ENCODE measurements at regions not wholly inside any gene's neighbourhood (a gene's known extent, or its start where the extent isn't known, plus 50 kb on each side); places are given as distances from the start of the nearest gene placed in this dataset.

DNA sequence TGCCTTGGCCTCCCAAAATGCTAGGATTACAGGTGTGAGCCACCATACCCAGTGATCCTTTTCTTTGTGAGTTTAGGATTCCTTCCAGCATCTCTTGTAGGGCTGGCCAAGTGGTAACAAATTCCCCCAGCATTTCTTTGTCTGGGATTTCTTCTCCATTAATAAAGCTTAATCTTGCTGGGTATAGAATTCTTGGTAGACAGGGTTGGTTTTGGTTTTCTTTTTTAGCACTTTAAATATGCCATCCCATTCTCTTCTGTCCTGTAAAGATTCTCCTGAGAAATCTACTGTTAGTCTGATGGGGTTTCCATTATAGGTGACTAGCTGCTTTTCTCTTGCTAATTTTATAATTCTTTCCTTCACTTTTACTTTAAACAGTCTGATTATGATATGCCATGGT lies 173.0 kb upstream of the TOM1L1 start:
- Histone ChIP-seq H3K27ac (no peak overlapping the region), H3K27me3 (no peaks in the 10 kb centered on the region), H3K9me3 (peaks cover 0 to 9% of the 10 kb centered on the region in 2 donors), H3K4me1 (no peaks in the 10 kb centered on the region), H3K36me3 (no peaks in the 10 kb centered on the region), H3K4me3 (no peak overlapping the region)
- no peak for TF ChIP-seq POLR2A (IDR thresholded peaks at IDR 0.05)
- TF ChIP-seq, protein P1, sequence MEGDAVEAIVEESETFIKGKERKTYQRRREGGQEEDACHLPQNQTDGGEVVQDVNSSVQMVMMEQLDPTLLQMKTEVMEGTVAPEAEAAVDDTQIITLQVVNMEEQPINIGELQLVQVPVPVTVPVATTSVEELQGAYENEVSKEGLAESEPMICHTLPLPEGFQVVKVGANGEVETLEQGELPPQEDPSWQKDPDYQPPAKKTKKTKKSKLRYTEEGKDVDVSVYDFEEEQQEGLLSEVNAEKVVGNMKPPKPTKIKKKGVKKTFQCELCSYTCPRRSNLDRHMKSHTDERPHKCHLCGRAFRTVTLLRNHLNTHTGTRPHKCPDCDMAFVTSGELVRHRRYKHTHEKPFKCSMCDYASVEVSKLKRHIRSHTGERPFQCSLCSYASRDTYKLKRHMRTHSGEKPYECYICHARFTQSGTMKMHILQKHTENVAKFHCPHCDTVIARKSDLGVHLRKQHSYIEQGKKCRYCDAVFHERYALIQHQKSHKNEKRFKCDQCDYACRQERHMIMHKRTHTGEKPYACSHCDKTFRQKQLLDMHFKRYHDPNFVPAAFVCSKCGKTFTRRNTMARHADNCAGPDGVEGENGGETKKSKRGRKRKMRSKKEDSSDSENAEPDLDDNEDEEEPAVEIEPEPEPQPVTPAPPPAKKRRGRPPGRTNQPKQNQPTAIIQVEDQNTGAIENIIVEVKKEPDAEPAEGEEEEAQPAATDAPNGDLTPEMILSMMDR (IDR thresholded peaks at IDR 0.05), result no peak
- intact Hi-C loops (cut with DNase I; ENCODE audit: low total_unique reads), result no loop called here
- no peak for DNase-seq

DNA sequence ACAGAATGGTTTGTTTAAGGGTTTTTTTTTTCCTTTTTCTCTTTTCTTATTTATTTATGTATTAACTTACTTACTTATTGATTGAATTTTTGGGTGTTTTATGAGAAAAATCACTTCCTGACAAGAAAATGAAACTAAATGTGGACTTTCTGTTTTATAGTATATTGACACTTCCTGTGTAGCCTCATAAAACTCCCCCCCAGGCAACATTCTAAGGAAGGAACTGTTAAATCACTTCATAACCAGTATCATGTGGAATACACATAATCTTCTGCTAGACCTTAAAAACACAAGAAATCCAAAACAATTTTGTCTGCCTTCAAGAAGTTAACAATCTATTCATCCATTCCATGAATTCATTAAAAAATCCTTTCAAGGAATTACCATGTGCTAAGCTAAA lies 164.1 kb upstream of the TOM1L1 start:
- no peaks in the 10 kb centered on the region for H3K4me1 ChIP-seq
- H3K36me3 ChIP-seq, result no peaks in the 10 kb centered on the region
- no peak for DNase-seq
- H3K9me3 ChIP-seq, result no peaks in the 10 kb centered on the region
- TF ChIP-seq POLR2A (IDR thresholded peaks at IDR 0.05), result no peak
- TF ChIP-seq, protein P1 (IDR thresholded peaks at IDR 0.05), result no peak
- intact Hi-C loops (cut with DNase I; ENCODE audit: low total_unique reads), result no loop called here
- no peaks in the 10 kb centered on the region for H3K27me3 ChIP-seq
- H3K4me3 ChIP-seq, result no peak overlapping the region
- H3K27ac ChIP-seq, result no peak overlapping the region

DNA sequence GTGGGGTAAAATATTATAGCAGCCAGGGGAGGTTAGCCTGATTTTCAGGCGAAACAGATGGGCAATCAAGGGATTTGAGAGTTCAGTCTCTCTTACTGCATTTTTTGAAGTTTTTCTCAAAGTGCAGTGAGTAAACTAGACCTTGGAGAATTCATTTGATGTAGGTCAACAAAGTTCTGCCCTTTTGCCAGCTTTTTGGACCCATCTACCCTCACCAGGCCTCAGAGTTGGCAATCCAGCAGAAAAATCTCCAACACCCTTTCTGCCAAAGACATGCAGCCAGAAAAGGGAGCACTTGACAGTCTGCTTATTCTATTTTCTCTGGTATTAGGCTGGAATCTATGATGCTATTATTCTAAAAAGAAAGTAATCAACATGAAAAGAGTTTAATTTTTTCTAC lies 162.2 kb upstream of the TOM1L1 start:
- no peak for DNase-seq
- Histone ChIP-seq H3K36me3 (no peaks in the 10 kb centered on the region), H3K4me3 (no peak overlapping the region), H3K27ac (no peak overlapping the region), H3K27me3 (no peaks in the 10 kb centered on the region), H3K9me3 (no peaks in the 10 kb centered on the region), H3K4me1 (no peaks in the 10 kb centered on the region)
- intact Hi-C loops (cut with DNase I; ENCODE audit: low total_unique reads), result no loop called here
- no peak for TF ChIP-seq POLR2A (IDR thresholded peaks at IDR 0.05)
- TF ChIP-seq, protein P1 (IDR thresholded peaks at IDR 0.05), result no peak

DNA sequence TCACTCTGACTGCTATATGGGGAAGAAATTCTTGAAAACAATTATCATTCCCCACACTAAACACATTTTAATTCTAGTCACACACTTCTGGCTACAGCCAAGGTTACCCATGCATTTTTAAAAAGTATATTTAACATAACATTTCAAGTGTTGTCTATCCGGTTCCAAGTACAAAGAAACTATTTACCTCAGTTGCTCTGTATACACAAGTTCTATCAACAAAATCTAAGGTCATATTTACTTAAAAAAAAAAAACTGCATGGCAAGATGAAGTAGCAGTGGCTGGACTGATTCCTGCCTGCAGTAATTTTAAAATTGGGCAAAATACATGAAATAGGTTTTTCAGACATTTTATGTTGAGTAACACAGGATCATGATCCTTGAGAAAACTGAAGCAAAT lies 155.9 kb upstream of the TOM1L1 start:
- H3K36me3 ChIP-seq, result no peaks in the 10 kb centered on the region
- TF ChIP-seq POLR2A (IDR thresholded peaks at IDR 0.05), result no peak
- TF ChIP-seq, protein P1 (IDR thresholded peaks at IDR 0.05), result no peak
- H3K4me3 ChIP-seq, result no peak overlapping the region
- H3K4me1 ChIP-seq, result no peaks in the 10 kb centered on the region
- intact Hi-C loops (cut with DNase I; ENCODE audit: low total_unique reads), result no loop called here
- H3K9me3 ChIP-seq, result no peaks in the 10 kb centered on the region
- H3K27ac ChIP-seq, result no peak overlapping the region
- H3K27me3 ChIP-seq, result no peaks in the 10 kb centered on the region
- DNase-seq, result no peak

DNA sequence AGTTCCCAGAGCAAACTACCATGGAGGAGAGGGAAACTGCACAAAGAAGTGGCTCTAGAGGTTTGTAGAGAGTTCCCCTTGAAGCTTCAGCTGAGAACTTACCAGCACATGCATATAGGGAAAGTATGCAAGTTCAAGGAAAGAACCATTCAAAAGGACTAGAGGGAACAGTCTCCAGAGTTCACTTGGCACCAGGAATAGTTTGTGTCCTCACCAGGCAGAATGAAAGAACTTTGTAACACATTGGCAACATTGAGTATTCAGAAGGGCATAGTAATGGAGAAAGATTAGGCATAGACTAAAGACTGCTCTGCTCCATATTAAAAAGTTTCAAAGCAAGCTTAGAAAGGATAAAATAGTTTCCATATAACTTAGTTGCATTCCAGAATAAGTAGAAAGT lies 155.4 kb upstream of the TOM1L1 start:
- H3K9me3 ChIP-seq, result no peaks in the 10 kb centered on the region
- DNase-seq, result no peak
- intact Hi-C loops (cut with DNase I; ENCODE audit: low total_unique reads), result no loop called here
- H3K36me3 ChIP-seq, result no peaks in the 10 kb centered on the region
- H3K27me3 ChIP-seq, result no peaks in the 10 kb centered on the region
- TF ChIP-seq, protein P1 (IDR thresholded peaks at IDR 0.05), result no peak
- TF ChIP-seq POLR2A (IDR thresholded peaks at IDR 0.05), result no peak
- H3K4me1 ChIP-seq, result no peaks in the 10 kb centered on the region
- no peak overlapping the region for H3K27ac ChIP-seq
- no peak overlapping the region for H3K4me3 ChIP-seq

All from uterus (tissue), 3 donors.